Ascending aorta (tissue), 2 donors: ENCODE measurements at regions not wholly inside any gene's neighbourhood (a gene's known extent, or its start where the extent isn't known, plus 50 kb on each side); places are given as distances from the start of the nearest gene placed in this dataset.

Source experiments
- DNase-seq, 2 donors: peaks; one replicate each; pipeline ENCODE4 v3.0.0-alpha.2; 2019; ENCODE audit warnings: low spot score in 2 of 2
- H3K27ac ChIP-seq, 2 donors: fragments of 200-600 bp; sonication (generic); one replicate each; pipeline ENCODE4 v1.5.1; 2016 to 2017; ENCODE audit warnings: mild to moderate bottlenecking in 1 of 2
- H3K27me3 ChIP-seq: fragments of 200-600 bp; sonication (generic); one replicate; pipeline ENCODE4 v1.5.1; 2017
- H3K36me3 ChIP-seq, 2 donors: fragments of 200-600 bp; sonication (generic); one replicate each; pipeline ENCODE4 v1.5.1; 2016
- H3K4me1 ChIP-seq, 2 donors: fragments of 200-600 bp; sonication (generic); one replicate each; pipeline ENCODE4 v1.5.1; 2016 to 2017; ENCODE audit warnings: mild to moderate bottlenecking in 1 of 2
- H3K4me3 ChIP-seq, 2 donors: fragments of 200-600 bp; sonication (generic); one replicate each; pipeline ENCODE4 v1.5.1; 2016 to 2017; ENCODE audit warnings: mild to moderate bottlenecking in 1 of 2
- H3K9me3 ChIP-seq, 2 donors: fragments of 200-600 bp; sonication (generic); one replicate each; pipeline ENCODE4 v1.5.1; 2016
- CTCF ChIP-seq, 3 experiments: fragments of 200-600 bp in 2 of 3; fragments of 450-650 bp in 1 of 3; sonication (generic) in 2 of 3; IDR thresholded peaks; one replicate each; pipeline ENCODE4 v1.5.1; 2016 to 2019; ENCODE audit warnings: antibody characterized with exemption in 3 of 3, mild to moderate bottlenecking in 1 of 3, moderate library complexity in 1 of 3
- intact Hi-C: fragments of 100-400 bp; cut with DNase I; formaldehyde crosslinking; loops from one replicate; pipeline ENCODE4 v1.15.1; 2023

- no peak for TF ChIP-seq CTCF (IDR thresholded peaks at IDR 0.05)
- H3K36me3 ChIP-seq, result no peaks in the 10 kb centered on the region
- H3K4me1 ChIP-seq, result no peaks in the 10 kb centered on the region
- intact Hi-C loops, result no loop called here
- no peaks in the 10 kb centered on the region for H3K9me3 ChIP-seq
- H3K27me3 ChIP-seq, result no peaks in the 10 kb centered on the region
- no peak overlapping the region for H3K4me3 ChIP-seq
- H3K27ac ChIP-seq, result no peak overlapping the region
- DNase-seq, result no peak
These were observed 459.7 kb downstream of the MID1IP1 start for GRCh38 chrX:39260965-39261364.

GRCh38 chrX:39261446-39262147 is 460.3 kb downstream of the MID1IP1 start:
- no peak overlapping the region for H3K4me3 ChIP-seq
- intact Hi-C loops, result no loop called here
- H3K27me3 ChIP-seq, result no peaks in the 10 kb centered on the region
- no peaks in the 10 kb centered on the region for H3K4me1 ChIP-seq
- no peak overlapping the region for H3K27ac ChIP-seq
- no peak for DNase-seq
- TF ChIP-seq CTCF (IDR thresholded peaks at IDR 0.05), result peak; percentile 14 to 50 (median 33)
- H3K9me3 ChIP-seq, result no peaks in the 10 kb centered on the region
- no peaks in the 10 kb centered on the region for H3K36me3 ChIP-seq

GRCh38 chrX:39262641-39263040 is 461.4 kb downstream of the MID1IP1 start:
- H3K27ac ChIP-seq, result no peak overlapping the region
- intact Hi-C loops, result no loop called here
- no peaks in the 10 kb centered on the region for H3K4me1 ChIP-seq
- H3K9me3 ChIP-seq, result no peaks in the 10 kb centered on the region
- TF ChIP-seq CTCF (IDR thresholded peaks at IDR 0.05), result no peak
- DNase-seq, result no peak
- no peak overlapping the region for H3K4me3 ChIP-seq
- H3K27me3 ChIP-seq, result no peaks in the 10 kb centered on the region
- no peaks in the 10 kb centered on the region for H3K36me3 ChIP-seq

- no peak for DNase-seq
- H3K27me3 ChIP-seq, result no peaks in the 10 kb centered on the region
- no peak for TF ChIP-seq CTCF (IDR thresholded peaks at IDR 0.05)
- H3K4me1 ChIP-seq, result no peaks in the 10 kb centered on the region
- H3K9me3 ChIP-seq, result no peaks in the 10 kb centered on the region
- no peaks in the 10 kb centered on the region for H3K36me3 ChIP-seq
- H3K27ac ChIP-seq, result no peak overlapping the region
- intact Hi-C loops, result no loop called here
- H3K4me3 ChIP-seq, result no peak overlapping the region
These were observed 462.8 kb downstream of the MID1IP1 start for GRCh38 chrX:39264023-39264422.

- no peak overlapping the region for H3K4me3 ChIP-seq
- no peaks in the 10 kb centered on the region for H3K36me3 ChIP-seq
- no peak for DNase-seq
- intact Hi-C loops, result no loop called here
- no peaks in the 10 kb centered on the region for H3K27me3 ChIP-seq
- no peak overlapping the region for H3K27ac ChIP-seq
- H3K4me1 ChIP-seq, result no peaks in the 10 kb centered on the region
- TF ChIP-seq CTCF (IDR thresholded peaks at IDR 0.05), result no peak
- H3K9me3 ChIP-seq, result no peaks in the 10 kb centered on the region
These were observed 465.9 kb downstream of the MID1IP1 start for GRCh38 chrX:39267176-39267575.

- H3K27ac ChIP-seq, result no peak overlapping the region
- H3K4me1 ChIP-seq, result no peaks in the 10 kb centered on the region
- no peaks in the 10 kb centered on the region for H3K36me3 ChIP-seq
- no peaks in the 10 kb centered on the region for H3K9me3 ChIP-seq
- no peak overlapping the region for H3K4me3 ChIP-seq
- no peak for TF ChIP-seq CTCF (IDR thresholded peaks at IDR 0.05)
- DNase-seq, result no peak
- intact Hi-C loops, result no loop called here
- no peaks in the 10 kb centered on the region for H3K27me3 ChIP-seq
These were observed 466.9 kb downstream of the MID1IP1 start for GRCh38 chrX:39268207-39268606.
